Fibroblast of lung (primary cell): ENCODE measurements at regions not wholly inside any gene's neighbourhood (a gene's known extent, or its start where the extent isn't known, plus 50 kb on each side); places are given as distances from the start of the nearest gene placed in this dataset.

Experiments
- DNase-seq, 2 donors: peaks; one replicate each; pipeline versions ENCODE4 v3.0.0 to v3.0.0-alpha.2; 2010; ENCODE audit warnings: low read depth in 2 of 2
- H2AFZ ChIP-seq: 2 replicates; pipeline ENCODE4 v1.5.1; 2012; ENCODE audit warnings: low read length, control low read depth, inconsistent platforms
- H3K27ac ChIP-seq: 2 replicates; pipeline ENCODE4 v1.5.1; 2011; ENCODE audit warnings: low read length, control low read depth; ENCODE audit not compliant: insufficient read depth
- H3K27me3 ChIP-seq: 2 replicates; pipeline ENCODE4 v1.5.1; 2011; ENCODE audit warnings: mild to moderate bottlenecking, low read length; ENCODE audit not compliant: control insufficient read depth, insufficient read depth
- H3K36me3 ChIP-seq: 2 replicates; pipeline ENCODE4 v1.5.1; 2011; ENCODE audit warnings: low read length; ENCODE audit not compliant: control insufficient read depth, insufficient read depth
- H3K4me1 ChIP-seq: 2 replicates; pipeline ENCODE4 v1.5.1; 2011; ENCODE audit warnings: low read length; ENCODE audit not compliant: control insufficient read depth, insufficient read depth; ENCODE audit errors: extremely low read depth
- H3K4me2 ChIP-seq: 2 replicates; pipeline ENCODE4 v1.5.1; 2011; ENCODE audit warnings: low read length, control low read depth; ENCODE audit not compliant: insufficient read depth; ENCODE audit errors: extremely low read depth
- H3K4me3 ChIP-seq, 4 experiments: fragments of 200-600 bp in 1 of 4; sonication (generic) in 1 of 4; replicated peaks in 1 of 4; 2 replicates each; pipeline ENCODE4 v1.5.1; 2011 to 2016; ENCODE audit warnings: low read length in 4 of 4, low read depth in 3 of 4, mild to moderate bottlenecking in 3 of 4, control low read depth in 2 of 4, inconsistent platforms in 1 of 4, mixed read lengths in 1 of 4; ENCODE audit not compliant: insufficient read depth in 1 of 4; ENCODE audit errors: control extremely low read depth in 1 of 4
- H3K79me2 ChIP-seq: 2 replicates; pipeline ENCODE4 v1.5.1; 2012; ENCODE audit warnings: mild to moderate bottlenecking, low read length, inconsistent platforms; ENCODE audit not compliant: control insufficient read depth, insufficient read depth
- H3K9ac ChIP-seq: 2 replicates; pipeline ENCODE4 v1.5.1; 2011; ENCODE audit warnings: mild to moderate bottlenecking, low read length, control low read depth; ENCODE audit not compliant: insufficient read depth
- H3K9me3 ChIP-seq: 2 replicates; pipeline ENCODE4 v1.5.1; 2012; ENCODE audit warnings: low read depth, low read length; ENCODE audit not compliant: control insufficient read depth, insufficient read depth
- H4K20me1 ChIP-seq: 2 replicates; pipeline ENCODE4 v1.5.1; 2011; ENCODE audit warnings: low read length; ENCODE audit not compliant: control insufficient read depth, insufficient read depth; ENCODE audit errors: extremely low read depth
- EZH2 ChIP-seq: IDR thresholded peaks from 2 replicates; pipeline ENCODE4 v1.5.1; 2012; ENCODE audit warnings: low read length, control low read depth, mild to moderate bottlenecking; ENCODE audit errors: missing control alignments
- TF ChIP-seq, protein P1 (sequence below), 2 donors: IDR thresholded peaks in 1 of 2; conservative IDR thresholded peaks in 1 of 2; 1 replicate in 1 of 2; 2 replicates in 1 of 2; pipeline ENCODE4 v1.5.1; 2011 to 2012; ENCODE audit warnings: low read length in 2 of 2, control low read depth in 1 of 2, inconsistent platforms in 1 of 2, low read depth in 1 of 2, mild to moderate bottlenecking in 1 of 2

DNA sequence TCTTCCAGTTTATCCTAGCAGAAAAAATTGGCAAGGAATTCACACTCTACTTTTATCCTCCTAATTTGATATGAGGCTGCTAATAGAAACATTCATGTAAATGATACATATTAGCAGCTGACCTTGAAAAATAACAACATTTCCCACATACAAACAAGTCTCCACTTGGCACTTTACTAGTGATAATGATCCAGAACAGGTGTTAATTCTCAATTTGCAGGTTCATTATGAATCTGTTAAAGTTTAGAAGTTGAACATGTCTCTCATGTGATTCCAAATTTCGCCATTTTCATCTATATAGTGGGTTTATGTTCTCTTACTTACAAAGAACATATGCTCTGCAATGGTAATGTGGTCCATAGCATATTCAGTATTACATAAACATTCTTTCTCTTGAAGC is 1396.8 kb upstream of the LRRTM3 start:
- H3K9me3 ChIP-seq = no peaks in the 10 kb centered on the region
- no peak for DNase-seq
- H3K9ac ChIP-seq = no peak overlapping the region
- H3K4me3 ChIP-seq = no peak overlapping the region
- H3K36me3 ChIP-seq = no peaks in the 10 kb centered on the region
- no peaks in the 10 kb centered on the region for H3K4me1 ChIP-seq
- H3K27me3 ChIP-seq = no peaks in the 10 kb centered on the region
- no peak overlapping the region for H2AFZ ChIP-seq
- H3K4me2 ChIP-seq = no peak overlapping the region
- no peaks in the 10 kb centered on the region for H3K79me2 ChIP-seq
- no peak overlapping the region for H3K27ac ChIP-seq
- TF ChIP-seq, protein P1, sequence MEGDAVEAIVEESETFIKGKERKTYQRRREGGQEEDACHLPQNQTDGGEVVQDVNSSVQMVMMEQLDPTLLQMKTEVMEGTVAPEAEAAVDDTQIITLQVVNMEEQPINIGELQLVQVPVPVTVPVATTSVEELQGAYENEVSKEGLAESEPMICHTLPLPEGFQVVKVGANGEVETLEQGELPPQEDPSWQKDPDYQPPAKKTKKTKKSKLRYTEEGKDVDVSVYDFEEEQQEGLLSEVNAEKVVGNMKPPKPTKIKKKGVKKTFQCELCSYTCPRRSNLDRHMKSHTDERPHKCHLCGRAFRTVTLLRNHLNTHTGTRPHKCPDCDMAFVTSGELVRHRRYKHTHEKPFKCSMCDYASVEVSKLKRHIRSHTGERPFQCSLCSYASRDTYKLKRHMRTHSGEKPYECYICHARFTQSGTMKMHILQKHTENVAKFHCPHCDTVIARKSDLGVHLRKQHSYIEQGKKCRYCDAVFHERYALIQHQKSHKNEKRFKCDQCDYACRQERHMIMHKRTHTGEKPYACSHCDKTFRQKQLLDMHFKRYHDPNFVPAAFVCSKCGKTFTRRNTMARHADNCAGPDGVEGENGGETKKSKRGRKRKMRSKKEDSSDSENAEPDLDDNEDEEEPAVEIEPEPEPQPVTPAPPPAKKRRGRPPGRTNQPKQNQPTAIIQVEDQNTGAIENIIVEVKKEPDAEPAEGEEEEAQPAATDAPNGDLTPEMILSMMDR (conservative IDR thresholded peaks at IDR 0.05 in 1 of 2, IDR thresholded peaks at IDR 0.05 in 1 of 2; ENCODE audit: low read depth in 1 of 2, low read length in 2 of 2) = no peak
- TF ChIP-seq EZH2 = no peak
- no peaks in the 10 kb centered on the region for H4K20me1 ChIP-seq

DNA sequence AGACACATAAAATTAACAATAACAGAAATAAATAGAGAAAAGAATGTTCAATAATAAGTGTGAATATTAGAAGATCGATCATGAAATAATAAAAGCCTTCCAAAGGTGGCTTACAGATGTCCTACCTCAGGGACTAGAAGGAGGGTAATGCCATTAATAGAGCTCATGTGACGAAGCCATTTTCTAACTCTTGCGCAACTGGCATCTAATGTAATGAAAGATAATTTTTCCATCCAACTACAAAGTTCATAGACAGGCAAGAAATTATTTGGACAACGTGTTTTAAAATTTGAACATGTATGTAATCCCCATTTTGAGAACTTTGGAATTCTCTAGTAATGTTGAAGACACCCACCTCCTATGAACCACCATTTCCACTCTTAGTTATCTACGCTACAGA is 1394.3 kb upstream of the LRRTM3 start:
- no peak overlapping the region for H2AFZ ChIP-seq
- TF ChIP-seq, protein P1 (conservative IDR thresholded peaks at IDR 0.05 in 1 of 2, IDR thresholded peaks at IDR 0.05 in 1 of 2; ENCODE audit: low read depth in 1 of 2, low read length in 2 of 2) = no peak
- TF ChIP-seq EZH2 = no peak

DNA sequence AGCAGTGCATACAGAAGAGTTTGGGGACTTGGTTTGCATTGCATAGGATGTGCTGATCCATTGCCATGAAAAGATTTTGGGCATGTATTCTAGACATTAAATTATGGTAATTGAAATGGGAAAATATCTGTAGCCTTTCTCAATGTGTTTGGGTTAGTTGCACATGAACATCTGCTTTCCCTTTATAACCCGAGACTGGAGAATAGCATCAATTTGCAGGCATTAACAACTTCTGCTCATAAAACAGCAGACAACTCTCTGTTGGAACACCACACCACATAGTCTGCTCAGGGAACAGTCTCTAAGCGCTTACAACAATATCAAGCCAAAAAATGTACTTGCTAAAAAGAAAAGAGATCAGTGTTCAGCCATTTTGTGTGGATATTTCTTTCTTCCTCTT is 1391.1 kb upstream of the LRRTM3 start:
- TF ChIP-seq EZH2 = no peak
- TF ChIP-seq, protein P1 (conservative IDR thresholded peaks at IDR 0.05 in 1 of 2, IDR thresholded peaks at IDR 0.05 in 1 of 2; ENCODE audit: low read depth in 1 of 2, low read length in 2 of 2) = no peak
- no peaks in the 10 kb centered on the region for H4K20me1 ChIP-seq
- H2AFZ ChIP-seq = no peak overlapping the region
- no peak overlapping the region for H3K9ac ChIP-seq
- no peaks in the 10 kb centered on the region for H3K79me2 ChIP-seq
- no peaks in the 10 kb centered on the region for H3K4me1 ChIP-seq
- no peak overlapping the region for H3K27ac ChIP-seq
- DNase-seq = no peak
- no peak overlapping the region for H3K4me3 ChIP-seq
- H3K4me2 ChIP-seq = no peak overlapping the region
- no peaks in the 10 kb centered on the region for H3K36me3 ChIP-seq
- H3K9me3 ChIP-seq = no peaks in the 10 kb centered on the region
- H3K27me3 ChIP-seq = no peaks in the 10 kb centered on the region

More for the DNA sequence above, 1394.3 kb upstream of the LRRTM3 start:
- Histone ChIP-seq H3K79me2 (no peaks in the 10 kb centered on the region), H3K4me3 (no peak overlapping the region), H3K27me3 (no peaks in the 10 kb centered on the region), H3K36me3 (no peaks in the 10 kb centered on the region), H3K9me3 (no peaks in the 10 kb centered on the region), H3K4me1 (no peaks in the 10 kb centered on the region), H3K27ac (no peak overlapping the region), H3K4me2 (no peak overlapping the region), H3K9ac (no peak overlapping the region), H4K20me1 (no peaks in the 10 kb centered on the region)
- no peak for DNase-seq
